HG03575 (cell line): ENCODE measurements at regions not wholly inside any gene's neighbourhood (a gene's known extent, or its start where the extent isn't known, plus 50 kb on each side); places are given as distances from the start of the nearest gene placed in this dataset.

Experiments used
- ATAC-seq: cut with Tn5 transposase; IDR thresholded peaks from one replicate; pipeline ENCODE4 v1.9.1; 2021; ENCODE audit not compliant: unreplicated experiment, insufficient number of reproducible peaks, low FRiP score; ENCODE audit errors: extremely low read depth

- no peak for ATAC-seq
Observed at GRCh38 chr22:48741540-48741939, 1086.1 kb downstream of the BRD1 start.

- no peak for ATAC-seq
Observed at GRCh38 chr22:48740731-48741405, 1086.8 kb downstream of the BRD1 start.

GRCh38 chr22:48740086-48740730, 1087.5 kb downstream of the BRD1 start:
- no peak for ATAC-seq

GRCh38 chr22:48739348-48740085, 1088.2 kb downstream of the BRD1 start:
- no peak for ATAC-seq

GRCh38 chr22:48738204-48738980, 1089.3 kb downstream of the BRD1 start:
- no peak for ATAC-seq

- ATAC-seq, result no peak
Observed at GRCh38 chr22:48737461-48738203, 1090.0 kb downstream of the BRD1 start.

GRCh38 chr22:48736593-48737460, 1090.8 kb downstream of the BRD1 start:
- ATAC-seq, result no peak

- ATAC-seq, result no peak
Observed at GRCh38 chr22:48734961-48735360, 1092.7 kb downstream of the BRD1 start.

- ATAC-seq, result no peak
Observed at GRCh38 chr22:48734359-48734758, 1093.3 kb downstream of the BRD1 start.

- no peak for ATAC-seq
Observed at GRCh38 chr22:48729499-48730171, 1098.0 kb downstream of the BRD1 start.

- ATAC-seq, result no peak
Observed at GRCh38 chr22:48727454-48728058, 1100.1 kb downstream of the BRD1 start.

GRCh38 chr22:48724899-48725298, 1102.8 kb downstream of the BRD1 start:
- no peak for ATAC-seq

GRCh38 chr22:48722661-48723060, 1105.0 kb downstream of the BRD1 start:
- ATAC-seq, result no peak

- ATAC-seq, result no peak
Observed at GRCh38 chr22:48721395-48721669, 1106.3 kb downstream of the BRD1 start.

- ATAC-seq, result no peak
Observed at GRCh38 chr22:48720662-48721394, 1106.8 kb downstream of the BRD1 start.

- ATAC-seq, result no peak
Observed at GRCh38 chr22:48719978-48720661, 1107.6 kb downstream of the BRD1 start.
